KOPT-K1 (cell line): ENCODE measurements at regions not wholly inside any gene's neighbourhood (a gene's known extent, or its start where the extent isn't known, plus 50 kb on each side); places are given as distances from the start of the nearest gene placed in this dataset.

ENCODE experiments used
- H3K27ac ChIP-seq: fragments of 200-600 bp; sonication (generic); 2 replicates; pipeline ENCODE4 v1.5.1; 2016; ENCODE audit warnings: antibody characterized with exemption, mild to moderate bottlenecking, low read depth, low read length; ENCODE audit not compliant: poor library complexity, severe bottlenecking
- H3K36me3 ChIP-seq: fragments of 200-600 bp; sonication (generic); 2 replicates; pipeline ENCODE4 v1.5.1; 2017; ENCODE audit warnings: antibody characterized with exemption, mild to moderate bottlenecking, low read length, moderate library complexity; ENCODE audit not compliant: insufficient read depth
- H3K9me3 ChIP-seq: fragments of 200-600 bp; sonication (generic); 2 replicates; pipeline ENCODE4 v1.5.1; 2017; ENCODE audit warnings: antibody characterized with exemption, low read length, mild to moderate bottlenecking; ENCODE audit not compliant: insufficient read depth, poor library complexity, severe bottlenecking

GRCh38 chr18:41713969-41714825, 240.8 kb upstream of the PIK3C3 start:
- Histone ChIP-seq H3K36me3 (no peaks in the 10 kb centered on the region), H3K9me3 (no peaks in the 10 kb centered on the region), H3K27ac (no peak overlapping the region)

- Histone ChIP-seq H3K36me3 (no peaks in the 10 kb centered on the region), H3K27ac (no peak overlapping the region), H3K9me3 (no peaks in the 10 kb centered on the region)
Observed at GRCh38 chr18:41706301-41706700, 248.7 kb upstream of the PIK3C3 start.

GRCh38 chr18:41703744-41704530, 251.1 kb upstream of the PIK3C3 start:
- Histone ChIP-seq H3K27ac (no peak overlapping the region), H3K9me3 (no peaks in the 10 kb centered on the region), H3K36me3 (no peaks in the 10 kb centered on the region)

GRCh38 chr18:41700416-41700815, 254.6 kb upstream of the PIK3C3 start:
- H3K36me3 ChIP-seq: no peaks in the 10 kb centered on the region
- no peak overlapping the region for H3K27ac ChIP-seq
- H3K9me3 ChIP-seq: no peaks in the 10 kb centered on the region

GRCh38 chr18:41695441-41695840, 259.6 kb upstream of the PIK3C3 start:
- Histone ChIP-seq H3K27ac (no peak overlapping the region), H3K9me3 (no peaks in the 10 kb centered on the region), H3K36me3 (no peaks in the 10 kb centered on the region)

GRCh38 chr18:41693008-41693407, 262.0 kb upstream of the PIK3C3 start:
- Histone ChIP-seq H3K36me3 (no peaks in the 10 kb centered on the region), H3K27ac (no peak overlapping the region)

GRCh38 chr18:41690332-41691127, 264.5 kb upstream of the PIK3C3 start:
- H3K27ac ChIP-seq: no peak overlapping the region
- H3K9me3 ChIP-seq: no peaks in the 10 kb centered on the region
- H3K36me3 ChIP-seq: no peaks in the 10 kb centered on the region

More at GRCh38 chr18:41693008-41693407, 262.0 kb upstream of the PIK3C3 start:
- H3K9me3 ChIP-seq: no peaks in the 10 kb centered on the region

- no peak overlapping the region for H3K27ac ChIP-seq
- no peaks in the 10 kb centered on the region for H3K9me3 ChIP-seq
- H3K36me3 ChIP-seq: no peaks in the 10 kb centered on the region
Observed at GRCh38 chr18:41687138-41687537, 267.9 kb upstream of the PIK3C3 start.

GRCh38 chr18:41681138-41681880, 273.7 kb upstream of the PIK3C3 start:
- no peak overlapping the region for H3K27ac ChIP-seq
- no peaks in the 10 kb centered on the region for H3K9me3 ChIP-seq
- H3K36me3 ChIP-seq: no peaks in the 10 kb centered on the region

GRCh38 chr18:41674506-41674905, 280.5 kb upstream of the PIK3C3 start:
- no peak overlapping the region for H3K27ac ChIP-seq
- H3K9me3 ChIP-seq: no peaks in the 10 kb centered on the region
- no peaks in the 10 kb centered on the region for H3K36me3 ChIP-seq

- Histone ChIP-seq H3K9me3 (no peaks in the 10 kb centered on the region), H3K27ac (no peak overlapping the region), H3K36me3 (no peaks in the 10 kb centered on the region)
Observed at GRCh38 chr18:41666231-41666630, 288.8 kb upstream of the PIK3C3 start.

- no peaks in the 10 kb centered on the region for H3K36me3 ChIP-seq
- H3K9me3 ChIP-seq: no peaks in the 10 kb centered on the region
- no peak overlapping the region for H3K27ac ChIP-seq
Observed at GRCh38 chr18:41665210-41665609, 289.8 kb upstream of the PIK3C3 start.

GRCh38 chr18:41660654-41661053, 294.4 kb upstream of the PIK3C3 start:
- Histone ChIP-seq H3K27ac (no peak overlapping the region), H3K36me3 (no peaks in the 10 kb centered on the region), H3K9me3 (no peaks in the 10 kb centered on the region)

GRCh38 chr18:41659438-41660130, 295.4 kb upstream of the PIK3C3 start:
- no peak overlapping the region for H3K27ac ChIP-seq

More at GRCh38 chr18:41659438-41660130, 295.4 kb upstream of the PIK3C3 start:
- Histone ChIP-seq H3K36me3 (no peaks in the 10 kb centered on the region), H3K9me3 (no peaks in the 10 kb centered on the region)
